Endothelial cell of hepatic sinusoid (primary cell): ENCODE measurements at regions not wholly inside any gene's neighbourhood (a gene's known extent, or its start where the extent isn't known, plus 50 kb on each side); places are given as distances from the start of the nearest gene placed in this dataset.
"Not testable (repeated sequence)": the region's sequence is repeated elsewhere in the genome, so short reads cannot be mapped to it uniquely, and the experiment has no call there.

Source experiments
- in situ Hi-C: cut with HindIII; loops from 2 replicates; pipeline ENCODE4 v1.10.0; 2017; ENCODE audit warnings: low sequenced_read_pairs

- in situ Hi-C loops = not testable (repeated sequence)
Observed at GRCh38 chr1:112821307-112822063, 106.4 kb upstream of the PPM1J start.

- in situ Hi-C loops = no loop called here
Observed at GRCh38 chr1:112818990-112819689, 104.0 kb upstream of the PPM1J start.

GRCh38 chr1:112817555-112818373, 102.6 kb upstream of the PPM1J start:
- in situ Hi-C loops = no loop called here

- in situ Hi-C loops = no loop called here
Observed at GRCh38 chr1:112815376-112815775, 100.2 kb upstream of the PPM1J start.

- in situ Hi-C loops = not testable (repeated sequence)
Observed at GRCh38 chr1:112814645-112815044, 99.5 kb upstream of the PPM1J start.

GRCh38 chr1:112808861-112809684, 93.9 kb upstream of the PPM1J start:
- in situ Hi-C loops = no loop called here

GRCh38 chr1:112807999-112808398, 92.9 kb upstream of the PPM1J start:
- in situ Hi-C loops = no loop called here

- in situ Hi-C loops = no loop called here
Observed at GRCh38 chr1:112807117-112807516, 92.0 kb upstream of the PPM1J start.

GRCh38 chr1:112806090-112806642, 91.0 kb upstream of the PPM1J start:
- in situ Hi-C loops = no loop called here

- in situ Hi-C loops = no loop called here
Observed at GRCh38 chr1:112805155-112805853, 90.2 kb upstream of the PPM1J start.

- in situ Hi-C loops = no loop called here
Observed at GRCh38 chr1:112803906-112804762, 89.0 kb upstream of the PPM1J start.

GRCh38 chr1:112800289-112800688, 85.2 kb upstream of the PPM1J start:
- in situ Hi-C loops = no loop called here

- in situ Hi-C loops = loop anchor here (5.0 to 25.0 kb wide), 3 partner anchors 44 to 889 kb away; partner anchors contain the start of gene PPM1J
Observed at GRCh38 chr1:112798292-112798691, 83.2 kb upstream of the PPM1J start.

- in situ Hi-C loops = loop anchor here (5.0 to 25.0 kb wide), 3 partner anchors 45 to 890 kb away; partner anchors contain the start of gene PPM1J
Observed at GRCh38 chr1:112797224-112797623, 82.1 kb upstream of the PPM1J start.

- in situ Hi-C loops = loop anchor here (5.0 to 25.0 kb wide), 3 partner anchors 48 to 893 kb away; partner anchors contain the start of gene PPM1J
Observed at GRCh38 chr1:112794654-112795239, 79.6 kb upstream of the PPM1J start.

- in situ Hi-C loops = loop anchor here (25.0 kb wide), 1 partner anchor 893 kb away; no protein-coding TSS in a partner anchor
Observed at GRCh38 chr1:112793631-112794565, 78.8 kb upstream of the PPM1J start.

GRCh38 chr1:112791723-112792104, 76.6 kb upstream of the PPM1J start:
- in situ Hi-C loops = loop anchor here (25.0 kb wide), 1 partner anchor 896 kb away; no protein-coding TSS in a partner anchor
